Lung microvascular endothelial cell (primary cell): ENCODE measurements at regions not wholly inside any gene's neighbourhood (a gene's known extent, or its start where the extent isn't known, plus 50 kb on each side); places are given as distances from the start of the nearest gene placed in this dataset.

Experiments used
- DNase-seq, 2 donors: peaks; one replicate each; pipeline versions ENCODE4 v3.0.0 to v3.0.0-alpha.2; 2010; ENCODE audit warnings: low read depth in 2 of 2

DNA sequence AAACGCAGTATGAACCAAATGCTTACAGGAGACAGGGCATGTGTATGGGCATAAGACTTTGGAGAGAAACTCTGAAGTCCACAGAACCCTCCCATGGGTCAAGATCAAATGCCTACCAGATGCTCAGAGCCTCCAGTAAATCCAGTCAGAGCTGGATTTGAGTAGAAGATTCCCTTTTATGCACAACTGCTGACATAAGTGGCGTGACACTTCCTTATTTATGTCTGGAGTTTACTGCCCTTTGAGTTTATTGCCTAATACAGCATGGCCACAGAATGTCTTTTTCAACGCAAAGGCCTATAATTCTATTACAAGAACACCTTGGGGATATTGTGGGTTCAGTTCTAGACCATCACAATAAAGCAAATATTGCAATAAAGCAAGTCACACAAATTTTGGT lies 220.0 kb upstream of the FOXQ1 start:
- no peak for DNase-seq

DNA sequence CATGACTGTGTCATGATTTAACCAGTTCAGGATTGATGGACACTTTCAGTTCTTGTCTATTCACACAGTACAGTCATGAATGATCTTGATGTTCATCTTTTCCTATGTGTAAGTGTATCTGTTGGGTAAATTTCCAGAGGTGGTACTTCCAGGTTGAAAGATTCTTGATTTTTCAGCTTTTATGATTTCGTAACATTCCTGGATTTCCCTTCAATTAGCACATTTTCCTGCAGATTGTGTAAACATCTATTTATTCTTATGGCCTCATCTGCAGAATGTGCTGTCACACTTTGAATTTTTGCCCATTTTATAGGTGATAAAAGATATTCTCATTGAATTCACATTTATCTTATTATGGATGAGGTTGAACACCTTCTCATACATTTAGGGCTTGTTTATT lies 222.0 kb upstream of the FOXQ1 start:
- no peak for DNase-seq

DNA sequence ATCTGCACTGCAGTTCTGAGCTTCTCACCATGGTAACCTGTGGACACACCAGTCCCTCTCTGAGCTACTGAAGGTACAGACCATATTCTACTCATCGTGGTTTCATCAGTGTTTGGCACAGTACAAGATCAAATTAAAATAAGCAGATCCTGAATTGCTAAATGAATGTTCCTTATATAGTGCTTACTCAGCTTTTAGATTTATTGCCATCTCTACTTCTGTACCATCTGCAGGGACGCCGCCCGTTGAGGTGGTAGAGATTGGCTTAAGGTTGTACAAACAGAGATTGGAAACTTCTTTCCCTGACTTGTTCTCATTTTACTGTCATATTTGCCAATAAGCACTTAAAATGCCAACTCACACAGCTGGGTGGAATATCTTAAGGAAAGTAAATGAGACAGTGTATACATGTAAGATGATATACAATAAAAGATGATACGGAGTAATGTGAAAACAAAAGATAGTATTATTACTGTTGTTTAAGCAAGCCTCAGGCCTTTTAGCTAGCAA lies 223.4 kb upstream of the FOXQ1 start:
- no peak for DNase-seq

DNA sequence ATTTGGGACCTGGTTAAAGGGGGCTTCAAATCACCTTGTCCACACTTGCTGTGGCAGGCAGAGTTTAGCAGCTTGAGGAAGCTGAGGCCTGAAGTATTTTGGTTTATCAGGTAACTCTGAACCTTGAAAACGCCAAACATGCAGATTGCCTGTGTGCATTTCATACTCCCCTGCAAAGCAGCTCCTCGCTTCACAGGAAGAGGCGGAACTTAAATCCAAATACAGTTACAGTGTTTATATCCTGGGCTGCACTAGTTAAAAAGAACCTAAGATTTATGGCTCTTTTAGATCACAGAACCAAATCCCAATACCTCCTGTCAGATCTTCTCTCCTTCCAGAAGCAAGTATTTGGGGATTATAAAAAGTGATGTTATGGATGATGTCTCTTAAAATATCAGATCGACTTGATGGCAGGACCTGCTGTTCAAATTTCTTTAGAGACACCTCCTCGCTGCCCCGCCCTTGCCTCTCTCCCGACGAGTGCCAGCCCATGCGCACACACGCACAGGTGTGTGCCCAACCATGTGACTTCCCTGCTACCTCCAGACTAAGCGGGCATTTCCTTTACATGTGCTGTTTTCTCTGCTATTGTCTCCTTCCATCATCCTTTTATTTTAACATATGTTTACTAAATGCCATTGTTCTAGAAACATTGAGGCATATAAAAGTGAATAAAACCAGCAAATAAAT lies 224.6 kb upstream of the FOXQ1 start:
- DNase-seq, result no peak

DNA sequence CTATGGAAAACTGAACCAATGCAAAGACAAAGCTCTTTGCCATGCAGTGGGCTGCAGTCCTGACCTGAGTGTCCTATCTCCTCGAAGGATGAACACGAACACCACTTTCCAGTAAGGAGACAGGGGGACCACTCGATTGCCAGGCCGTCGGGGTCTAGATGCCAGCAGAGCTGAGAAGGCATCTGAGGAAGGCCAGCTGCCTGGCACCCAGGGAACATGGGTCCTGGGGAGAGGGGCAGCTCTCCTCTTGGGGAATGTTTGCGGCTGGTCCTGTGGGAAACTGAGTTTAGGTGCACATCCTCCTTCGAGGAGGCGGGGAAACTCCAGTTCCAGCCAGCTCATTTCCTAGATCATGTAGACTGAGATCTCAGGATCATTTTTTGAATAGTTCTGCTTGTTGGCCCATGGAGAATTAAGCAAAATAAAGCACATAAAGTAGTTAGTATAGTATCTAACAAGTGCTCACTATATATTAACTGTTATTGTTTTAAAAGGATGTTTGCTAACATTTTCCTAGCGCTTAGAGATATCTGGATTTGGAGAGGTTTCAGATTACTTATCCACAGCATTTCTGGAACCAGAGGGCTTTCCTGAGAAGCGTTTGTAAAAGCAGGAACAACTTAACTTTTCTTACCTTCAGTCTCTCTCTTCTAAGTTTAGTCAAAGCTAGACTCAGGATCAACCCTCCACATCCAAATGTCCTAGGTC lies 225.3 kb upstream of the FOXQ1 start:
- no peak for DNase-seq

DNA sequence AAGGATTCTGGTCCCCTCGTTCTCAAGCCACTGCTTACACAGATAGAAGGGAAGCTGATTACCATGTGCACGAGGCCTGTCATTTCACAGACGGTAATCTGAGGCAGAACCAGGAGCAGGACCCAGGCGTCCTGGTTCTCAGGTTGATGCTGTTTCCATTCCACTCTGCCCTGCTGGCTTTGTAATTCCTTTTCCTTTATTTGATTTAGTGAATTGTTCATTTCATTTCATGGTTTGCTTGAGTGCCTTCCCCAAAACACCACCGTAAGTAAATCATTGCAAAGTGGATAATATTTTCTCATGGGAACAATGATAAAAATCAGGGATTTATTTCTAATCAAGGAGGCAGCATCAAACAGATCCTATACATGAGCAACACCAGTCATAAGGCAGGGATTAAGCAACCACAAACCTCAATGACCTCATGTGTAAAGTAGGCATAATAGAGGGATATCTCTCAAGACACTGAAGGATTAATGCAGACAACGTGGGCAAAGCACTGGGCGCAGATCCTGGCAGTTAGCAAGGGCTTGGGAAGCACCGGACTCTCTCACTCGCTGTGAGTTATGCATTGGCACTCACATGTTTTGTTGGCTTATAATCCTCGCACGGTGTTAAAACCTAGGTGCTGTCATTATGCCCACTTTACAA lies 229.5 kb upstream of the FOXQ1 start:
- DNase-seq, result no peak

DNA sequence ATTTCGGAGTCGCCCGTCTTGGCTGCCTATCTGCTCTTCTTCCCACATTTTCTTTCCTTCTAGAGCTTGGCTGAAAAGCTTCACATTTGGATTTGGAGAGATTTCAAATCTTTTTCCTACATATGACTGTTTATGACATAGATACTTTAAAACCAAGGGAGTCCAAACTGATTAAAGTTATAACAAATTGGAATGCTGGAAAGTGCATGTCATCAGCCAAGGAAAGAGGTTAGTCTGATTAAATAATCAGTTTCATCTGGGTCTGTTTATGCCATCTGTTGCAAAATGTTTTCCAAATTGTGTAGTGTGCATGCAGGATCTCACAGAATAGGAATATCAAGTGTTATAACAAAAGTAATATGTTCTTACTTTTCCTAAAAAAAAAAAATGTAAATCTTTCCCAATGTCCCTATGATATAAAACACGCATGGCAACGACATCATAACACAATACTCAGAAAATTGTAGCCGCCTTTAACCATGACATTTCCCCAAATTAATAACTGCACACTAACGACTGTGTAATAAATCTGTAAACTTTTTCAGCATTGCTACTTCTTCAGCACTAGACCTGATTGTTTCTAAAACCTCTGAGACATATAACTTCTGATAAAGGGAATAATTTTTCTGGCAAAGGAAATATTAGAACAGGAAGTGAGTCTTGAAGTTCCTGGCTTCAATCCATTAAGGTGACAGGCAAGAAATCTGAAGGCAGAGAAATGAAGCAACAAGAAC lies 230.2 kb upstream of the FOXQ1 start:
- DNase-seq, result no peak

DNA sequence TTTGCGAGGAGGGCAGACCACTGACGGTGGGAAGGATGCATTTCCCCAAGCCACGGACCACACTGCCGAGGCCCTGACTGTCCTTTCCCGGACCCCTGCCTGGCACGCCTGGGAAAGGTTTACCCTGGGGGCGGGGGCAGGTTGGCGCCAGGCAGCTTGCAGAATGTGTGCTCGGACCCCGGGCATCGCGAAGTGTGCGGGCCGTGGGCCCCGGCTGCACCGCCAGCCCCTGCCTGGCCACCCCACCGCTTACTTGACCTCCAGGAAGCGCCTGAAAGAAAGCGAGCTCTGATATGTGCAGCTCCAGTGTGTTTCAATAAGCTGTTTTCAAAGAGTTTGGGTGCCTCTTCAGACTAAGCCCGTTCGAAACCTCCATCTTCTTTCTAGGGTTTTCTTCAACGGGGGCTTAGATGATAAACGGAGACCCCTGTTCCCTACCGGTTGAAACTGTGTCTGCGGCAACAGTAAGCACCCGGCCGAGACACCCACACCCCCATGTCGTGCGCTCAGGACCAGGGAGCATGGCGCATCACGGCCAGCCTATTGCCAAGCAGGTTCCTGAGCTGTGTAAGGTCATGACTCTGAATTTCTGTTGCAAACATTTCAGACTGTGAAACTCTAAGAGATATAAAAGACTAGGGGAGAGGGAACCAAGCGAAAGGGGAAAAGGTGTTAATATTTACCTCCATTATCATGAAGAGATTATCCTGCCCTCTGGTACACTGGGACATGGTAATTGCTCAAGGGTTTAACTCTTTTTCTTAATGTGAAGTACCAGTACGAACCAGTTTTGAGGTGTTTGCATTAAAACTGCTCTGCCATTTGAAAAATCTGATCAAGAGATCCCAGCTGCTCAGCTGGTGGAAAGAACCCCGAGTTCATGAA lies 231.2 kb upstream of the FOXQ1 start:
- DNase-seq, result no peak

DNA sequence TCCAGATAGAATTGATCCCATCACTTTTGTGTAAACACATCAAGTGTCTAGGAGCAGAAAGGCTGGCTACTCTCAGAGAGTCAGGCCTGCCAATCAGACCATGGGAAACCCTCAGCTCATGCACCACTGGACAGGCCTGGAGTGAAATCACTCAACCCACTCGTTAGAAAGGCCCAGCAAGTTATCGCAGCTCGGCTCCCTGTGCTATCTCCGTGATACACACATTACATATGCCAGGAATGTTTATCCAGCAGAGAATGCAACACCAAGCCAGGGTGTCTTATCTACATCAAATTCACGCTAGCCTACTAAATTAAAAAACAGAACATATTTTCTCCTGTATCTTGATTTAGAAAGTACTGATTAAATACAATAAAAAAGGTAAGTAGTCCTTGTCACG lies 232.4 kb upstream of the FOXQ1 start:
- DNase-seq, result no peak

DNA sequence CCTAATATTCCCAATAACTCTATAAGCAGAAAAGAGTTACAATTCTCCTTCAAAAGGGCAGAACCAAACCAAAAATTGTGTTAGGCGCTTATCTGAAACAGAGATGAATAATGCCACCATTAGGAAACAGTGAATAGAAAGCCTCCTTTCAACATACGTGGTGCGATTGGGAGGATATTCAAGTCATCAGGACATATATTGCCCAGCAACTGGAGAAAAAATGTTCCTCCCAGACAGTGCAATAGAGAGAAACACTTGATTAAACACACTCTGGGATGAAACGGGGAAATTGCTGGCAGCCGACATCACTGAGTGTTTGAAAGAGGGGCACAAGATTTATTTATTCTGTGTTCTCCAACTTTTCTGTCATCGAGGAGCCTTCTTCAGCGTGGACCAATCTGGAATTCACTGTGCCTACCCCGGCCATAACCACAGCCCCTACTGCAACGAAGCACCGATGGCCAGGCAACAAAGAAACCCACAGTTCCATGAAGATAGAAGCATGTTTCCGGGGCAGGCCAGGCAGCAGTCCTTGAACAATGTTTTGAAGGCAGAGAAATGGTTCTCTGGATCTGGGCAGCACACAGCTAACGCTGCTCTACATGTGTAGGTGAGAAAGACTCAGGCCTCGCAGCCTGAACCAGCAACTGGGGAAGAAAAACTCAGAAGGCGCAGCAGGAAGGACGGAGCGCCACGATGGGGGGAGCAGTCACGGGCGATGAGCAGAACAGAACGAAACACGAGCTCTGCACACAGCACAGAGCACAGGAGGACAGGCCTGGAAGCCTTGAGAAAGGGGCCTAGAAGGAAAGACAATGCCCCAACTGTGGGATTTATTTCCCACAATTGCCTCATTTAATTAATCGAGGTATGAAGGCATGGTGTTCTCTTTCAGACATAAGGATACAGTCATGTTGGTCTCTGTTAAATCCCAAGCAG lies 234.2 kb upstream of the FOXQ1 start:
- DNase-seq, result no peak

DNA sequence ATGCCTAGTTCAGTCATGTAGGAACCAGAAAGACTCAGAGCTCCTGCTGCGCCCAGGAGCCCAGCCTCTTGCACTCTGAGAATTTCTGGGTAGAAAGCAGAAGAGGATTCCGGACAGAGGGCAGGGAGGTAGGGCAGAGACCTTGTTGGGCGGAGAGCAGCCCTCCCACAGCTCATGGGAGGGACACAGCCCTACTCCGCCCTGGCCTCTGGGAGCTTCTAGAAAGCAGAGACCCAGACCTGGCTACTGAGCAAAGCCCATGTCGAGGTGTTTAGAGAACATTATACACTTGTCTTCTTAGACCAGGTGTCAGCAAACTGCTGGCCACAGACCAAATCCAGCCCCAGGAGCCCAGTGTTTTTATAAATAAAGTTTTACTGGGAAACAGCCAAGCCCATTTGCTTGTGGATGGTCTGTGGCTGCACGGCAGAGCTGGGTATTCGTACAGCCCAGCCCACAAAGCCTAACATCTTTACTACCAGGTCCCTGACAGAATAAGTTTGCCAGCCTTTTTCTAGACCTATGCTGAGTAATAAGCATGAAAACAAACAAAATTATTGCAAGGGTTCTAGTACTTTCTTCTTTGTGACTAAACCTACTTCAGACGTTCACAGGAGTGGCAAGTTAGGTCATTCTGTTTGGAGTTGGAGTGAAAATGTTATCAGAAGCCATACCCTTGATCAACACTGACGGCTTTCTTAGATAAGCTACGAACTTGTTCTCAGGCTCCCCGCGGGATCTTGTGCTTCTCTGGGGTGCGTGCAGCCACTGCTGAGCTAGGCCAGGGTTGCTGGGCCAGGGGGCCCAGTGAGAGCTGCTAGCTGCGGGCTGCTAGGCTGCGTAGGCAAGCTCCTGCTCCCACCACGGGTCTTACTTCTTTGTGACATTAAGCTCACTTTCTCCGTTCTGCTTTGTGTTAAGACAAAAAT lies 235.1 kb upstream of the FOXQ1 start:
- DNase-seq, result no peak

DNA sequence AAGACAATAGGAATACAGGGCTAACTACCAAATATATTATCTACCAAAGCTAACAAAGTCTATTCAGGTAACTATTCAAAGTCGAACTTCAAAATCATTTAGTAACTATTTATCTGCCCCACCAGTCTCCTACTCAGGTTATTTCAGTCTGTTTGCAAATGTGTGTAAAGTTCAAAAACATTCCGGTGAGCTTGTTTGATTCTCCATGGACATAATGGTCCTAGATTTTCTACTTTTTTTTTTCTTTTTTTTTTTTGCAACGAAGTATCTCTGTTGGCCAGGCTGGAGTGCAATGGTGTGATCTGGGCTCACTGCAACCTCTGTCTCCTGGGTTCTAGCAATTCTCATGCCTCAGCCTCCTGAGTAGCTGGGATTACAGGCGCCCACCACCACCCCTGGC lies 236.0 kb upstream of the FOXQ1 start:
- no peak for DNase-seq

DNA sequence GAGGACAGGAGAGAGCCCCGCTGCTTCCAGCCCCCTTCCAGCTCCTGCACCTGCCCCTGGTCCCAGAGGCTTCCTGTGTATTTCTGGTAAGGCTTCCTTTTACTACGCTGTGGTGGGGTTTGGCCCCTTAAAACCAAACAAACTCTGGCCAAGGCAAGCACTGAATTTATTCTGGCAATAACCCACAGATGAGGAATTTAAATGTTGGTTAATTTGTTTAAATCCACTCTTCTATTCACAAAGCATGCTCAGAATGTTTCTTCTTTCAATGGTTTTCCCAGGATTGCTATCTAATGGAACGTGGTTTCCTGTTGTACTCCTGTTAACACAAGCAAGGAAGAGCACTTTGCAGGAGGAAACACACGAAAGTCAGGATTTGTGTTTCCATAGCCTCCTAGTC lies 236.5 kb upstream of the FOXQ1 start:
- DNase-seq, result no peak

DNA sequence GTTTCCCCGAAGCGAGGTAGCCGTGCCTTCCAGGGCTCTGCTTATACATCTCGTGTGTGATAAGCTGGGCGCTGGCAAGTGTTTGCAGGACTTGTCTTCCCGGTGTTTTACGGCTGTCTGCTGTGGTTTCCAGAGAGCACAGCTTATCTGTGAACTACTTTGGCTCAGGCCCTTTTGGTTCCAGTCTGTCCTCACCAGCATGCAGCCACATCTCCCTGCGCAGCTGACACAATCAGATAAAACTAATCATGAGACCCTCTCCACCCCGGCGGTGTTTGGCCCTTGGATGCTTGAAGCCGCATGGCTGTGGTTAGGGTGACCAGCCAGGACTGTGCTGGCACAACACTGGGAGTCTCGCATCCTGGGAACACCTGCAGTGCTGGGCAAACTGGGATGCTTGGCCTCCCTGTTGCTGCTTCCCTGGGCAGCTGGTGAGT lies 241.8 kb upstream of the FOXQ1 start:
- no peak for DNase-seq

DNA sequence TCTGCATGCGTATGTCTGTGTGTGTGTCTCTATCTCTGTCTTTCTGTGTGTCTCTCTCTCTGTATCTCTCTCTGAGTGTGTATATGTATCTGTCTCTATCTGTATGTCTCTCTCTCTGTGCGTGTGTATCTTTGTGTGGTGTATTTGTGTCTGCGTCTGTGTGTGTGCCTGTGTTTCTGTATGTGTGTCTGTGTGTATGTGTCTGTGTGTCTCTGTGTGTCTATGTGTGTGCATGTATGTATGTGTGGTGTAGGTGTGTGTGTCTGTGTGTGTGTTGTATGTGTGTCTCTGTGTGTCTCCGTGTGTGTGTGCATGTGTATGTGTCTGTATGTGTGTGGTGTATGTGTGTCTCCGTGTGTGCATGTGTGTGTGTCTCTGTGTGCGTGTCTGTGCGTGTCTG lies 243.0 kb upstream of the FOXQ1 start:
- no peak for DNase-seq

DNA sequence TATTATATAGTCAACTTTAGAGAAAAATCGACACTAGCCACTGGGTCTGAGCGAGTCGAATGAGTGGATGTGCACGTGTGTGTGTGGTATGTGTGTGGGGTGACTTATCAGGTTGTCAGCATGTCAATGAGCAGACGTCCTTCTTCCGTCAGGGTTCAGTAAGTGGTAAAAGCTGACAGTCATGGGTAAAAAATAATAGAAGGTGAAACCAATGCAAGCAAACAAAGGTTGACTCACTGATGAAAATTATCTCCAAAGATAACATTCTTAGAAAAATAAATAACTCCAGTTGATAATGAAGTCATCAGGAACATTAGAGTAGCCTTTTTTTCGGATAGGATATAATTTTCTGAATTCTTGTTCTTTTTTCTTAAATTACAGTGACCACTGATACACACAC lies 243.8 kb upstream of the FOXQ1 start:
- no peak for DNase-seq

DNA sequence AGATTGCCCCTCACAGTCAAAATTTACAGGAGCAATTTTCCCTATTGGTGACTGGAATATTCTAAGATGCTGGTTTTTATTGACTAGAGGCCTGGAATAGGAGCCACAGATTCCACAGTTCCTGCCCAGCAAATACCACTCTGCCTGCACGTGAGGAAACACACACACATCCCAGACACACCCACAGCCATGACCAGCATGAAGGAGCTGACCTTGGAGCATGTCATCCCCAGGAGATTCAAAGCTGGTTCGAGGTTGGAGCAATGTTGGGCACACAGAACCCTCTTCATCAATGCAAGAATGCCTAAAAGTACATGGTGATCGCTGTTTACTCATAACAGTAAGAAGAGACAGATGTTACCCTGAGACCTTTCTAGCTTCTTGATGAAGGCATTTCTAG lies 244.6 kb upstream of the FOXQ1 start:
- no peak for DNase-seq

DNA sequence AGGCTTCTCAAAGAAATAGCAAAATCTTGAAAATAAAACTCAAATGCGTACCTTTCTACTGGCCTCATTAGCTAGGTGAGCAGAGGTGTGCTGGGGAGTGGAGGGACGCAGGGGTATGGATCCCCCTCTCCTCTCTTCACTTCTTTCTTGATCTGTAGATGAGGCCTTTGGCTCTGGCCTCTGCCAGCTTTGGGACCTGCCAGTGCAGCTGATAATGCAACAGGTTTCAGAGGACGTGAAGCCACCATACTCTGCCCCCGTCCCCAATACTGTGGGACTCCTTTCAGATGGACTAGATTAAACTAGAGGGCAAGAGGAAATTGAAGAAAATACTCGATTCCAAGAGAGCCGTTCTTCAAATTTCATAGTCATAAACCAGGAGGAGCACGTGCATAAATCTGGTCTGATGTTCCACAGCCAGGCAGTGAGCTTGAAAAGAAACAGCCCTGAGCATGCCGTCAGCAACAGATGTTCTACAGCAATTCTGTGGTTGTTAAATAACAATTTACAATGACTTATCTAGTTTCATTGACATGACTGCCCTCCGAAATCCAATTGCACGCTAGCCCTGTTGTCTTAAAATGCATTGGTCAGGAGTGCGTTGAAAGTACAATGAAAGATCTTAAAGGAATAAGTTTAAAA lies 245.3 kb upstream of the FOXQ1 start:
- no peak for DNase-seq
